Endodermal cell (in vitro differentiated cells): ENCODE measurements at regions not wholly inside any gene's neighbourhood (a gene's known extent, or its start where the extent isn't known, plus 50 kb on each side); places are given as distances from the start of the nearest gene placed in this dataset.

Experiments used
- DNase-seq: peaks from one replicate; pipeline ENCODE4 v3.0.0-alpha.2; 2017
- H3K27ac ChIP-seq: 2 replicates; pipeline ENCODE4 v1.5.1; 2013; ENCODE audit warnings: mild to moderate bottlenecking, low read depth, low read length, moderate library complexity
- H3K27me3 ChIP-seq: 2 replicates; pipeline ENCODE4 v1.6.1; 2013; ENCODE audit warnings: mild to moderate bottlenecking, low read length, moderate library complexity; ENCODE audit not compliant: insufficient read depth, control insufficient read depth, poor library complexity, severe bottlenecking
- H3K36me3 ChIP-seq: 2 replicates; pipeline ENCODE4 v1.7.0; 2013; ENCODE audit warnings: mild to moderate bottlenecking, low read length, moderate library complexity; ENCODE audit not compliant: control insufficient read depth, insufficient read depth
- H3K4me1 ChIP-seq: one replicate; pipeline ENCODE4 v1.7.0; 2013; ENCODE audit warnings: low read length; ENCODE audit not compliant: control insufficient read depth, insufficient read depth
- H3K4me3 ChIP-seq: 2 replicates; pipeline ENCODE4 v1.5.1; 2013; ENCODE audit warnings: mild to moderate bottlenecking, low read length, moderate library complexity
- H3K9ac ChIP-seq: 2 replicates; pipeline ENCODE4 v1.6.1; 2013; ENCODE audit warnings: mild to moderate bottlenecking, low read length, moderate library complexity; ENCODE audit not compliant: poor library complexity, severe bottlenecking; ENCODE audit errors: extremely low read depth
- H3K9me3 ChIP-seq: 2 replicates; pipeline ENCODE4 v1.6.1; 2013; ENCODE audit warnings: mild to moderate bottlenecking, low read length, moderate library complexity; ENCODE audit not compliant: control insufficient read depth
- H3K27ac Mint-ChIP-seq: 2 replicates; pipeline ENCODE4 v1.8.0; 2020; ENCODE audit warnings: mixed read lengths
- H3K27me3 Mint-ChIP-seq: 2 replicates; pipeline ENCODE4 v1.8.0; 2021; ENCODE audit warnings: mild to moderate bottlenecking, mixed read lengths; ENCODE audit not compliant: insufficient read depth
- H3K36me3 Mint-ChIP-seq: 2 replicates; pipeline ENCODE4 v1.8.0; 2020; ENCODE audit warnings: low read depth, mixed read lengths
- H3K4me1 Mint-ChIP-seq: 2 replicates; pipeline ENCODE4 v1.8.0; 2020; ENCODE audit warnings: mixed read lengths
- H3K4me3 Mint-ChIP-seq: 2 replicates; pipeline ENCODE4 v1.8.0; 2020; ENCODE audit warnings: mild to moderate bottlenecking, moderate library complexity, mixed read lengths
- H3K9me3 Mint-ChIP-seq: 2 replicates; pipeline ENCODE4 v1.8.0; 2020; ENCODE audit warnings: mild to moderate bottlenecking, mixed read lengths
- WGBS, 2 experiments: methylation state at CpG; one replicate each; pipeline versions ENCODE4 v1.1.5 to v1.1.7; 2013; ENCODE audit warnings: missing lambda C conversion rate in 2 of 2, mixed read lengths in 1 of 2; ENCODE audit not compliant: insufficient coverage in 1 of 2, insufficient read length in 1 of 2; 5-methylcytosine and 5-hydroxymethylcytosine counted together
- TF ChIP-seq, protein P1 (sequence below): fragments of 200-600 bp; sonication (generic); conservative IDR thresholded peaks from 2 replicates; pipeline ENCODE4 v1.5.0; 2021; ENCODE audit warnings: antibody characterized with exemption, mild to moderate bottlenecking

DNA sequence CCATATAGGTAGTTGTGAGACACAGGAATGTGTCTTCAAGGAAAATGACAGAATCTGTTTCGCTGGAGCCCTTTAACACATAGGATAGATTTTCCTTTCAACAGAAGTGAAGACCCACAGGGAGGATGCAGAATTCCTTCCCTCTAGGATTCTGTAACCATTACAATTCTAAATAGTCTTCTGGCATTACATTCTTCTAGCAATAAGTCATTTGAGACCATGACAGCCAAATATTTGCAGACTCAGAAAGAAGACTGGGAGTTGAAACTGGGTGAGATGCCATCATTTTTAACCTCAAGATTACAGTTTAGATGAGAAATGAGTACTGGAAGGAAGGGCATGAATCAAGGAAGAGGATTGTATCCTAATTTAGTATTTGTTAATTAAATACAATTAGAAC is 61.6 kb downstream of the ZBTB18 start:
- H3K27ac Mint-ChIP-seq, result no peak overlapping the region
- Histone ChIP-seq H3K9me3 (no peaks in the 10 kb centered on the region), H3K9ac (no peak overlapping the region), H3K36me3 (no peaks in the 10 kb centered on the region), H3K27me3 (no peaks in the 10 kb centered on the region), H3K4me1 (no peaks in the 10 kb centered on the region), H3K27ac (no peak overlapping the region), H3K4me3 (no peak overlapping the region)
- peaks cover 3% of the 10 kb centered on the region for H3K4me1 Mint-ChIP-seq
- WGBS, 2 experiments, result 57 to 77% methylated on average over 1 of the region's 1 CpG
- TF ChIP-seq, protein P1, sequence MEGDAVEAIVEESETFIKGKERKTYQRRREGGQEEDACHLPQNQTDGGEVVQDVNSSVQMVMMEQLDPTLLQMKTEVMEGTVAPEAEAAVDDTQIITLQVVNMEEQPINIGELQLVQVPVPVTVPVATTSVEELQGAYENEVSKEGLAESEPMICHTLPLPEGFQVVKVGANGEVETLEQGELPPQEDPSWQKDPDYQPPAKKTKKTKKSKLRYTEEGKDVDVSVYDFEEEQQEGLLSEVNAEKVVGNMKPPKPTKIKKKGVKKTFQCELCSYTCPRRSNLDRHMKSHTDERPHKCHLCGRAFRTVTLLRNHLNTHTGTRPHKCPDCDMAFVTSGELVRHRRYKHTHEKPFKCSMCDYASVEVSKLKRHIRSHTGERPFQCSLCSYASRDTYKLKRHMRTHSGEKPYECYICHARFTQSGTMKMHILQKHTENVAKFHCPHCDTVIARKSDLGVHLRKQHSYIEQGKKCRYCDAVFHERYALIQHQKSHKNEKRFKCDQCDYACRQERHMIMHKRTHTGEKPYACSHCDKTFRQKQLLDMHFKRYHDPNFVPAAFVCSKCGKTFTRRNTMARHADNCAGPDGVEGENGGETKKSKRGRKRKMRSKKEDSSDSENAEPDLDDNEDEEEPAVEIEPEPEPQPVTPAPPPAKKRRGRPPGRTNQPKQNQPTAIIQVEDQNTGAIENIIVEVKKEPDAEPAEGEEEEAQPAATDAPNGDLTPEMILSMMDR, result no peak
- H3K4me3 Mint-ChIP-seq, result no peak overlapping the region
- no peaks in the 10 kb centered on the region for H3K36me3 Mint-ChIP-seq
- H3K9me3 Mint-ChIP-seq, result peaks cover 3% of the 10 kb centered on the region
- no peak for DNase-seq
- no peaks in the 10 kb centered on the region for H3K27me3 Mint-ChIP-seq

DNA sequence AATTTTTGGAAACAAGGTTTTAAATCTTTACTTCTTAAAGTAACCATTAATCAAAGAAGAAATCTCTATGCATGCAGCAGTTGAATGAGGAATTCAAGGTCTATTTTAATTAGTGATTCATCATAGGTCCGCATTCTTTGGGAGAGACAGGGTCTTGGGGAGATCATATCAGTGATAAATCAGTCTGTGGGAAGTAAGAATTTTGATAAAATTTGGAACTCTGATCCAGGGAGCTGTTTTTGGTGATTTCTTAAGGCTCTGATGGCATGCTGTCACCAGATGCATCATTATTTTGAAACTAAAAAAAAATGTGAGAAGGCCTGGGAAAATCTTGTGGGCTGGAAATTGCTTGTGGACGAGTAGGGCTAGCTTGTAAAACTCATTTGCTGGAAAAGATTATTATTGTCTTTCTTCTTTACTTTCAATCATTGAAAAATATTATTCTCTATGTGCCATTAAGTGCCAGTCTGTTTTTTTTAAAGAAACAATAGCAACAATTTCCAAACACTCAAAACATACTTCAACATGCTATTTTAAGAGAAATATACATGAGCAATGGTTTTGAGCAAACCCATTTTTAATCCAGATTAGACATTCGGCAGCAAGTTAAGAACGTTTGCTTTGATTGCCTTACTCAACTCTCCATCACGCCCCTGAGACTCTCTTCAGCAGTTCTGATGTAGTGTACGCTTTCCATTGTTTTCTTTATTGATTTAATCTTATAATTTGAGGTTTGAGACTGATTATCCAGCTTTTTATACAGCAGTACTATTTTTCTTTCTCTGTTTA is 62.6 kb downstream of the ZBTB18 start:
- H3K27ac ChIP-seq, result no peak overlapping the region

DNA sequence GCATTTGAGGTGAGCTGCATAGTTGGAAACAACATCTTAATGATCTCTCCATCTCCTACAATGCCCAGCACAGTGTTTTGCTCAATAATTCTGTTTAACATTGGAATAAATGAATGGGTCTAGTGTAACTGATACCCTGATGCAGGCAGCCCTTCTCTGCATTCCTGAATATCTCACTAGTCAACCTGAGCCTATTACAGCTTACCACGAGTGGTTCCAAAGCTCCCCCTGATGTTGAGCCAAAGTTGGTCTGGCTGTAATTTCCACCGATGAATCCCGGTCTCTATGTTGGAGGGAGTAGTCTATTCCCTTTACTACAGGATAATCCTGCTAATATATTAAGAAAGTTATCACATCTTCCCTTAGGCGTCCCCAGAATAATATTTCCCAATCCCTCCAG is 63.8 kb downstream of the ZBTB18 start:
- TF ChIP-seq, protein P1, result no peak
- no peak for DNase-seq
- H3K9me3 Mint-ChIP-seq, result peaks cover 3% of the 10 kb centered on the region
- H3K27ac Mint-ChIP-seq, result no peak overlapping the region
- no peaks in the 10 kb centered on the region for H3K36me3 Mint-ChIP-seq
- Histone ChIP-seq H3K27ac (no peak overlapping the region), H3K9ac (no peak overlapping the region), H3K4me1 (no peaks in the 10 kb centered on the region), H3K4me3 (no peak overlapping the region), H3K27me3 (no peaks in the 10 kb centered on the region), H3K9me3 (no peaks in the 10 kb centered on the region), H3K36me3 (no peaks in the 10 kb centered on the region)
- H3K4me1 Mint-ChIP-seq, result peaks cover 5% of the 10 kb centered on the region
- H3K27me3 Mint-ChIP-seq, result no peaks in the 10 kb centered on the region
- no peak overlapping the region for H3K4me3 Mint-ChIP-seq
- WGBS, 2 experiments, result 81% methylated on average over 3 of the region's 4 CpGs; no CpG with 5 or more reads in 1 of the 2 experiments

More for the DNA sequence above, 62.6 kb downstream of the ZBTB18 start:
- Mint-ChIP-seq H3K4me1 (peaks cover 8% of the 10 kb centered on the region), H3K27ac (no peak overlapping the region), H3K9me3 (peaks cover 3% of the 10 kb centered on the region), H3K36me3 (no peaks in the 10 kb centered on the region), H3K4me3 (no peak overlapping the region), H3K27me3 (no peaks in the 10 kb centered on the region)
- DNase-seq, result no peak
- no peak overlapping the region for H3K9ac ChIP-seq
- TF ChIP-seq, protein P1, result no peak
- H3K4me3 ChIP-seq, result no peak overlapping the region
- H3K27me3 ChIP-seq, result no peaks in the 10 kb centered on the region
- 84 to 94% methylated on average over 4 to 6 of the region's 6 CpGs for WGBS, 2 experiments
- no peaks in the 10 kb centered on the region for H3K4me1 ChIP-seq
- H3K36me3 ChIP-seq, result no peaks in the 10 kb centered on the region
- no peaks in the 10 kb centered on the region for H3K9me3 ChIP-seq
